ENCODE measurements at regions not wholly inside any gene's neighbourhood (a gene's known extent, or its start where the extent isn't known, plus 50 kb on each side); places are given as distances from the start of the nearest gene placed in this dataset.

DNA sequence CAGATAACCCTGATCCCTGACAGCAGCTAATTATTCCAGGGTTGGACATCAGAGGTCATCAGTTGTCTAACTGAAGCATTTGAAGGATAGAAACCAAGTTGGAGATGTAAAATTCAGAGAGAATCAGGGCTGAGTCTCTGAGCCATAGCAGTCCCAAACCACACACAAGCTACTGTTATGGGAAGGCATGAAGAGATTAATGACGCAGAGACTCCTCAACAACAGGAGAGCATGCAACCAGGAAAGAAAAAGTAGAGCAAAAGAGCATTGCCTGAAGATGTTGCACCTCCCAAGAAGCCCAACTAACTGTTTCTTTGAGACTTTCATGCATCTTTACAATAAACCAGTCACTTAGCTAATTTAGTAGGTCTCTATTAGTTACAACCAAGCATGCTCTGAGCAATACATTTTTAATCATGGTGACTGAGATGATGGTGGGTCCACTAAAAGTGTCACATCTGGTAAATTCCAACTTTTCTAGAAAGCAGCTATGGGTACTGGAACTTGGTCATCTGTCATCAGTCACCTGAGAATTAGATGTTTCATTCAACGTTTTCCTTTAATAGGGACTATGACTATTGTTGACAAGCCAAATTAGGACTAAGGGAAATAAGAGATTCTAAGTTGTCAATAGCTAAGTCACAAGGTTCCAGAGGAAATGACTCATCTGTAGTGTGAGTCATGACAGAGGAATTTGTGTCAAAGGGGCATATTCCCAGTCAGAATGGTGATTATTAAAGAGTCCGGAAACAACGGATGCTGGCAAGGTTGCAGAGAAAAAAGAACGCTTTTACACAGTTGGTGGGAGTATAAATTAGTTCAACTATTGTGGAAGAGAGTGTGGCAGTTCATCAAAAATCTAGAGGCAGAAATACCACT is 239.8 kb downstream of the CHD9NB start:
- TF ChIP-seq, protein P1, sequence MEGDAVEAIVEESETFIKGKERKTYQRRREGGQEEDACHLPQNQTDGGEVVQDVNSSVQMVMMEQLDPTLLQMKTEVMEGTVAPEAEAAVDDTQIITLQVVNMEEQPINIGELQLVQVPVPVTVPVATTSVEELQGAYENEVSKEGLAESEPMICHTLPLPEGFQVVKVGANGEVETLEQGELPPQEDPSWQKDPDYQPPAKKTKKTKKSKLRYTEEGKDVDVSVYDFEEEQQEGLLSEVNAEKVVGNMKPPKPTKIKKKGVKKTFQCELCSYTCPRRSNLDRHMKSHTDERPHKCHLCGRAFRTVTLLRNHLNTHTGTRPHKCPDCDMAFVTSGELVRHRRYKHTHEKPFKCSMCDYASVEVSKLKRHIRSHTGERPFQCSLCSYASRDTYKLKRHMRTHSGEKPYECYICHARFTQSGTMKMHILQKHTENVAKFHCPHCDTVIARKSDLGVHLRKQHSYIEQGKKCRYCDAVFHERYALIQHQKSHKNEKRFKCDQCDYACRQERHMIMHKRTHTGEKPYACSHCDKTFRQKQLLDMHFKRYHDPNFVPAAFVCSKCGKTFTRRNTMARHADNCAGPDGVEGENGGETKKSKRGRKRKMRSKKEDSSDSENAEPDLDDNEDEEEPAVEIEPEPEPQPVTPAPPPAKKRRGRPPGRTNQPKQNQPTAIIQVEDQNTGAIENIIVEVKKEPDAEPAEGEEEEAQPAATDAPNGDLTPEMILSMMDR (IDR thresholded peaks at IDR 0.05; ENCODE audit: insufficient read depth, low read length, poor library complexity, severe bottlenecking) = no peak
- no peak for TF ChIP-seq EZH2phosphoT487 (conservative IDR thresholded peaks at IDR 0.05; ENCODE audit: low read length)
- Histone ChIP-seq H3K36me3 (ENCODE audit: low read length) (no peaks in the 10 kb centered on the region), H3F3A (ENCODE audit: insufficient read depth) (no peaks in the 10 kb centered on the region), H3K27ac (ENCODE audit: low read depth, low read length) (no peak overlapping the region), H3K9me2 (replicated peaks; ENCODE audit: insufficient read depth, low read length) (no peaks in the 10 kb centered on the region), H3K4me2 (ENCODE audit: low read depth, low read length, poor library complexity, severe bottlenecking) (no peak overlapping the region), H3K9me3 (ENCODE audit: insufficient read depth, low read length) (no peaks in the 10 kb centered on the region), H3K79me2 (ENCODE audit: insufficient read depth, low read length) (no peaks in the 10 kb centered on the region), H2AFZ (ENCODE audit: low read depth, low read length, severe bottlenecking) (no peak overlapping the region), H4K20me1 (ENCODE audit: low read depth, low read length) (no peaks in the 10 kb centered on the region), H3K27me3 (ENCODE audit: low read length) (no peaks in the 10 kb centered on the region), H3K4me3 (ENCODE audit: insufficient read depth, low read length, poor library complexity, severe bottlenecking) (no peak overlapping the region), H3K9ac (ENCODE audit: low read length) (no peak overlapping the region)

DNA sequence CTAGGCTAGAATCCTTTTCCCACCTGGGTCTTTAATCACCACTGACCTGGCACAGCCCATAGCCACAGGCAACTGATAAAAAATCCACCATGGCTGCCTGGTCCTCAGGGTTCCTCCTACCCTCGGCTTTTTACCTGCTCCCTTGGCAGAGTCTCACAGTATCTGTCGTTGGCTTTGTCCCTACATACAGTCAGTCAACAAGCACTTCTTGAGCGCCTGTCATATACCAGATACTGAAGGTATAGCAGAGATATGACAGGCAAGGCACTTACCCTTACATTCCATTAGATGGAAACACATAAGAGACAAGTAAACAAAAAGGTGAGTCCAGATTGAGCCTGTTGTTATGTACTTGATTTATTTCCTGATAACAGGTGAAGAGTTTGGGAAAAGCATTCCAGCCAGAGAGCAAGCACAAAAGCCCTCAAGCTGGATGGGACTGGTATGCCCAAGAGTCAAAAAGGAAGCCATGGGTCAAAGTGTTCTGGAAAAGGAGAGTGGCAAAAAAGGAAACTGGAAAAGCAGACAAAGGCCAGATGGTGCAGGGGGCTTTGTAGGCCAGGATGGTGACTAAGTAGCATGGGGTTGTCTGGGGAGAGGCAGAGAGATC is 247.0 kb downstream of the CHD9NB start:
- H3K79me2 ChIP-seq (ENCODE audit: insufficient read depth, low read length) = no peaks in the 10 kb centered on the region

DNA sequence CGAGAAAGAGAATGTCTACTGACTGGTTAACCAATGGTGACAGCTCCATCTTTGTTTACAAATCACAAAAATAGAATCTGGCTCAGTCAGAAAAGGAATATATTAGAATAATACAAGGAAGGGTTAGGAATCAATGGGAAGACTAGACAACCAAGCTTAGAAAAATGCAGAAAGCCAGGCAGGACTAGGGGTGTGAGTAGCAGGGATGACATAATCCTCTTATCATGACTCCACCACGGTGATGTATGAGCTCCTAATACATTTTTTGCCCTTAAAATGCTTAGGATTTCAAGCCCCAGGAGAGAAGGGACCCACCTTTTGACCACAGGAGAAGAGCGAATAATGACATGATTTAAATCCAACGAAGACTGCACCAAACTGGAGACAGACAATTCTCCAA is 252.3 kb downstream of the CHD9NB start:
- Histone ChIP-seq H4K20me1 (ENCODE audit: low read depth, low read length) (no peaks in the 10 kb centered on the region), H2AFZ (ENCODE audit: low read depth, low read length, severe bottlenecking) (no peak overlapping the region), H3K9ac (ENCODE audit: low read length) (no peak overlapping the region), H3F3A (ENCODE audit: insufficient read depth) (no peaks in the 10 kb centered on the region), H3K4me2 (ENCODE audit: low read depth, low read length, poor library complexity, severe bottlenecking) (no peak overlapping the region), H3K27ac (ENCODE audit: low read depth, low read length) (no peak overlapping the region), H3K79me2 (ENCODE audit: insufficient read depth, low read length) (no peaks in the 10 kb centered on the region), H3K36me3 (ENCODE audit: low read length) (no peaks in the 10 kb centered on the region), H3K27me3 (ENCODE audit: low read length) (0 out of 2 replicates have a peak, but pooled peaks cover 3% of the 10 kb centered on the region), H3K4me3 (ENCODE audit: insufficient read depth, low read length, poor library complexity, severe bottlenecking) (no peak overlapping the region), H3K9me2 (replicated peaks; ENCODE audit: insufficient read depth, low read length) (no peaks in the 10 kb centered on the region), H3K9me3 (ENCODE audit: insufficient read depth, low read length) (no peaks in the 10 kb centered on the region)
- TF ChIP-seq EZH2phosphoT487 (conservative IDR thresholded peaks at IDR 0.05; ENCODE audit: low read length) = no peak
- TF ChIP-seq, protein P1 (IDR thresholded peaks at IDR 0.05; ENCODE audit: insufficient read depth, low read length, poor library complexity, severe bottlenecking) = no peak

More for the DNA sequence above, 247.0 kb downstream of the CHD9NB start:
- no peaks in the 10 kb centered on the region for H3K9me3 ChIP-seq (ENCODE audit: insufficient read depth, low read length)
- H3K9ac ChIP-seq (ENCODE audit: low read length) = no peak overlapping the region
- H3K27me3 ChIP-seq (ENCODE audit: low read length) = 0 out of 2 replicates have a peak, but pooled peaks cover 3% of the 10 kb centered on the region
- H3K4me3 ChIP-seq (ENCODE audit: insufficient read depth, low read length, poor library complexity, severe bottlenecking) = no peak overlapping the region
- H3K4me2 ChIP-seq (ENCODE audit: low read depth, low read length, poor library complexity, severe bottlenecking) = no peak overlapping the region
- no peak for TF ChIP-seq EZH2phosphoT487 (conservative IDR thresholded peaks at IDR 0.05; ENCODE audit: low read length)
- TF ChIP-seq, protein P1 (IDR thresholded peaks at IDR 0.05; ENCODE audit: insufficient read depth, low read length, poor library complexity, severe bottlenecking) = no peak
- H3K9me2 ChIP-seq (replicated peaks; ENCODE audit: insufficient read depth, low read length) = no peaks in the 10 kb centered on the region
- no peaks in the 10 kb centered on the region for H3F3A ChIP-seq (ENCODE audit: insufficient read depth)
- no peak overlapping the region for H2AFZ ChIP-seq (ENCODE audit: low read depth, low read length, severe bottlenecking)
- no peaks in the 10 kb centered on the region for H3K36me3 ChIP-seq (ENCODE audit: low read length)
- no peaks in the 10 kb centered on the region for H4K20me1 ChIP-seq (ENCODE audit: low read depth, low read length)
- no peak overlapping the region for H3K27ac ChIP-seq (ENCODE audit: low read depth, low read length)

Measured in SU-DHL-6 (cell line).